ENCODE measurements at regions not wholly inside any gene's neighbourhood (a gene's known extent, or its start where the extent isn't known, plus 50 kb on each side); places are given as distances from the start of the nearest gene placed in this dataset.

DNA sequence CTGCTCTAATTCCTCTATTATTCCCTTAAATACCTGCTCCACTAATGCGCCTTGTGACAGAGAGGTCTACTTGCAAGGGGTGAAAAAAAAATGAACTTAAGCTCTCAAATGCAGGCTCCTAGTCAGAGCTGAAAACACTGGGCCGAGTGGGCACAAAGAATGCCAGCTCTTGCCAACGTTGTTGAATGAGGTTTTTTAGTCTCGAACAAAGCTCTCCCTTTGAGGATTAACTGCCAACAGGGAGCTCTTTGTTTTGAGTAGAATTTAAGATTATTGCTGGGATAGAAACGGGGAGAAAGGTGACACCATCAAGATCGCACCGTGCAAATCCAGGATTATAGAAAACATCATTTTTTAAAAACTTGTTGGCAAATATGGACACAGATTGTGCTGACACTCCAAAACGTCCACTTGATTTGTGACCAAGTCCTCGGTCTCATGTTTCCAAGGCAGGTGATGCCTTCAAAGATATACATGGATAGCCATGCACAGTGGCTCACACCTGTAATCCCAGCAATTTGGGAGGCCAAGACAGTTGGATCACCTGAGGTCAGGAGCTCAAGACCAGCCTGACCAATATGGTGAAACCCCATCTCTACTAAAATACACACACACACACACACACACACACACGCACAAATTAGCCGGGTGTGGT lies 163.2 kb downstream of the BMP7 start:
- SMC1A ChIA-PET (ENCODE audit: uncharacterized antibody, unreplicated experiment): interaction anchor here (1.1 kb wide), 1 partner anchor 243 kb away, joined by 3 read pairs; no protein-coding TSS in a partner anchor
- H2AFZ ChIP-seq (ENCODE audit: control insufficient read depth, low read depth, low read length): no peak overlapping the region
- DNase-seq (ENCODE audit: low read depth, low spot score): no peak
- no peaks in the 10 kb centered on the region; a peak in 1 of 4 replicates for H3K27me3 ChIP-seq (replicated peaks in 1 of 2; ENCODE audit: control insufficient read depth in 2 of 2, insufficient read depth in 2 of 2, low read length in 1 of 2)
- H3K4me2 ChIP-seq (ENCODE audit: control insufficient read depth, insufficient read depth): no peak overlapping the region
- no peaks in the 10 kb centered on the region; the same call in 2 of the 3 replicates for H3K9me3 ChIP-seq (replicated peaks; ENCODE audit: control insufficient read depth, insufficient read depth, low read length)
- intact Hi-C loops (cut with micrococcal nuclease; ENCODE audit: unreplicated experiment): no loop called here
- no peak overlapping the region for H3K27ac ChIP-seq (ENCODE audit: control insufficient read depth, insufficient read depth)
- POLR2A ChIA-PET: interaction anchor here (0.7 kb wide), 1 partner anchor 95 kb away, joined by 3 read pairs; no protein-coding TSS in a partner anchor
- no peak for ATAC-seq
- no peaks in the 10 kb centered on the region for H3K36me3 ChIP-seq (ENCODE audit: control insufficient read depth in 2 of 2, insufficient read depth in 2 of 2, low read length in 1 of 2)
- in situ Hi-C loops (cut with MboI): no loop called here
- H3K4me3 ChIP-seq: no peak overlapping the region
- H3K4me1 ChIP-seq (ENCODE audit: control insufficient read depth, insufficient read depth, low read length): no peaks in the 10 kb centered on the region
- H4K20me1 ChIP-seq (ENCODE audit: control insufficient read depth, insufficient read depth): no peaks in the 10 kb centered on the region
- RAD21 ChIA-PET (ENCODE audit: unreplicated experiment): no interaction called here
- 20% methylated on average over 9 of the region's 11 CpGs for WGBS (ENCODE audit: insufficient coverage, insufficient replicate concordance, low lambda C conversion rate, missing lambda C conversion rate)
- H3K9ac ChIP-seq (ENCODE audit: control insufficient read depth, insufficient read depth, low read length): no peak overlapping the region
- FAIRE-seq: no peak
- BruUV-seq (replicated peaks): no TSS peak
- H3K79me2 ChIP-seq (ENCODE audit: control insufficient read depth, insufficient read depth, low read length): no peaks in the 10 kb centered on the region
- CTCF ChIA-PET: no interaction called here
- TF ChIP-seq, protein P1, sequence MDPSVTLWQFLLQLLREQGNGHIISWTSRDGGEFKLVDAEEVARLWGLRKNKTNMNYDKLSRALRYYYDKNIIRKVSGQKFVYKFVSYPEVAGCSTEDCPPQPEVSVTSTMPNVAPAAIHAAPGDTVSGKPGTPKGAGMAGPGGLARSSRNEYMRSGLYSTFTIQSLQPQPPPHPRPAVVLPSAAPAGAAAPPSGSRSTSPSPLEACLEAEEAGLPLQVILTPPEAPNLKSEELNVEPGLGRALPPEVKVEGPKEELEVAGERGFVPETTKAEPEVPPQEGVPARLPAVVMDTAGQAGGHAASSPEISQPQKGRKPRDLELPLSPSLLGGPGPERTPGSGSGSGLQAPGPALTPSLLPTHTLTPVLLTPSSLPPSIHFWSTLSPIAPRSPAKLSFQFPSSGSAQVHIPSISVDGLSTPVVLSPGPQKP (IDR thresholded peaks at IDR 0.05; ENCODE audit: low read depth, low read length): no peak
- TF ChIP-seq KAT2A (conservative IDR thresholded peaks at IDR 0.05; ENCODE audit: control insufficient read depth, low read depth, low read length): no peak
- TF ChIP-seq SMC3 (IDR thresholded peaks at IDR 0.05; ENCODE audit: borderline replicate concordance, low read length): no peak
- no peak for TF ChIP-seq KLF5 (IDR thresholded peaks at IDR 0.05; ENCODE audit: partially characterized antibody)
- no peak for TF ChIP-seq NR2F1 (conservative IDR thresholded peaks at IDR 0.05)
- no peak for TF ChIP-seq RB1 (IDR thresholded peaks at IDR 0.05; ENCODE audit: borderline replicate concordance)
- no peak for TF ChIP-seq POLR2AphosphoS5 (IDR thresholded peaks at IDR 0.05; ENCODE audit: low read length)
- TF ChIP-seq POLR2AphosphoS2 (IDR thresholded peaks at IDR 0.05; ENCODE audit: low read depth, low read length): no peak
- TF ChIP-seq SMARCA5 (IDR thresholded peaks at IDR 0.05): no peak
- no peak for TF ChIP-seq NR2C2 (IDR thresholded peaks at IDR 0.05; ENCODE audit: borderline replicate concordance, control insufficient read depth, insufficient read length, low read depth)
- no peak for TF ChIP-seq CHD4 (IDR thresholded peaks at IDR 0.05)
- TF ChIP-seq ZBED1 (IDR thresholded peaks at IDR 0.05; ENCODE audit: borderline replicate concordance): no peak
- no peak for TF ChIP-seq ZNF384 (IDR thresholded peaks at IDR 0.05; ENCODE audit: borderline replicate concordance, low read depth, low read length)
- TF ChIP-seq, protein P2, sequence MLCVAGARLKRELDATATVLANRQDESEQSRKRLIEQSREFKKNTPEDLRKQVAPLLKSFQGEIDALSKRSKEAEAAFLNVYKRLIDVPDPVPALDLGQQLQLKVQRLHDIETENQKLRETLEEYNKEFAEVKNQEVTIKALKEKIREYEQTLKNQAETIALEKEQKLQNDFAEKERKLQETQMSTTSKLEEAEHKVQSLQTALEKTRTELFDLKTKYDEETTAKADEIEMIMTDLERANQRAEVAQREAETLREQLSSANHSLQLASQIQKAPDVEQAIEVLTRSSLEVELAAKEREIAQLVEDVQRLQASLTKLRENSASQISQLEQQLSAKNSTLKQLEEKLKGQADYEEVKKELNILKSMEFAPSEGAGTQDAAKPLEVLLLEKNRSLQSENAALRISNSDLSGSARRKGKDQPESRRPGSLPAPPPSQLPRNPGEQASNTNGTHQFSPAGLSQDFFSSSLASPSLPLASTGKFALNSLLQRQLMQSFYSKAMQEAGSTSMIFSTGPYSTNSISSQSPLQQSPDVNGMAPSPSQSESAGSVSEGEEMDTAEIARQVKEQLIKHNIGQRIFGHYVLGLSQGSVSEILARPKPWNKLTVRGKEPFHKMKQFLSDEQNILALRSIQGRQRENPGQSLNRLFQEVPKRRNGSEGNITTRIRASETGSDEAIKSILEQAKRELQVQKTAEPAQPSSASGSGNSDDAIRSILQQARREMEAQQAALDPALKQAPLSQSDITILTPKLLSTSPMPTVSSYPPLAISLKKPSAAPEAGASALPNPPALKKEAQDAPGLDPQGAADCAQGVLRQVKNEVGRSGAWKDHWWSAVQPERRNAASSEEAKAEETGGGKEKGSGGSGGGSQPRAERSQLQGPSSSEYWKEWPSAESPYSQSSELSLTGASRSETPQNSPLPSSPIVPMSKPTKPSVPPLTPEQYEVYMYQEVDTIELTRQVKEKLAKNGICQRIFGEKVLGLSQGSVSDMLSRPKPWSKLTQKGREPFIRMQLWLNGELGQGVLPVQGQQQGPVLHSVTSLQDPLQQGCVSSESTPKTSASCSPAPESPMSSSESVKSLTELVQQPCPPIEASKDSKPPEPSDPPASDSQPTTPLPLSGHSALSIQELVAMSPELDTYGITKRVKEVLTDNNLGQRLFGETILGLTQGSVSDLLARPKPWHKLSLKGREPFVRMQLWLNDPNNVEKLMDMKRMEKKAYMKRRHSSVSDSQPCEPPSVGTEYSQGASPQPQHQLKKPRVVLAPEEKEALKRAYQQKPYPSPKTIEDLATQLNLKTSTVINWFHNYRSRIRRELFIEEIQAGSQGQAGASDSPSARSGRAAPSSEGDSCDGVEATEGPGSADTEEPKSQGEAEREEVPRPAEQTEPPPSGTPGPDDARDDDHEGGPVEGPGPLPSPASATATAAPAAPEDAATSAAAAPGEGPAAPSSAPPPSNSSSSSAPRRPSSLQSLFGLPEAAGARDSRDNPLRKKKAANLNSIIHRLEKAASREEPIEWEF (IDR thresholded peaks at IDR 0.05; ENCODE audit: insufficient replicate concordance, low read depth, low read length): no peak
- TF ChIP-seq, protein P3, sequence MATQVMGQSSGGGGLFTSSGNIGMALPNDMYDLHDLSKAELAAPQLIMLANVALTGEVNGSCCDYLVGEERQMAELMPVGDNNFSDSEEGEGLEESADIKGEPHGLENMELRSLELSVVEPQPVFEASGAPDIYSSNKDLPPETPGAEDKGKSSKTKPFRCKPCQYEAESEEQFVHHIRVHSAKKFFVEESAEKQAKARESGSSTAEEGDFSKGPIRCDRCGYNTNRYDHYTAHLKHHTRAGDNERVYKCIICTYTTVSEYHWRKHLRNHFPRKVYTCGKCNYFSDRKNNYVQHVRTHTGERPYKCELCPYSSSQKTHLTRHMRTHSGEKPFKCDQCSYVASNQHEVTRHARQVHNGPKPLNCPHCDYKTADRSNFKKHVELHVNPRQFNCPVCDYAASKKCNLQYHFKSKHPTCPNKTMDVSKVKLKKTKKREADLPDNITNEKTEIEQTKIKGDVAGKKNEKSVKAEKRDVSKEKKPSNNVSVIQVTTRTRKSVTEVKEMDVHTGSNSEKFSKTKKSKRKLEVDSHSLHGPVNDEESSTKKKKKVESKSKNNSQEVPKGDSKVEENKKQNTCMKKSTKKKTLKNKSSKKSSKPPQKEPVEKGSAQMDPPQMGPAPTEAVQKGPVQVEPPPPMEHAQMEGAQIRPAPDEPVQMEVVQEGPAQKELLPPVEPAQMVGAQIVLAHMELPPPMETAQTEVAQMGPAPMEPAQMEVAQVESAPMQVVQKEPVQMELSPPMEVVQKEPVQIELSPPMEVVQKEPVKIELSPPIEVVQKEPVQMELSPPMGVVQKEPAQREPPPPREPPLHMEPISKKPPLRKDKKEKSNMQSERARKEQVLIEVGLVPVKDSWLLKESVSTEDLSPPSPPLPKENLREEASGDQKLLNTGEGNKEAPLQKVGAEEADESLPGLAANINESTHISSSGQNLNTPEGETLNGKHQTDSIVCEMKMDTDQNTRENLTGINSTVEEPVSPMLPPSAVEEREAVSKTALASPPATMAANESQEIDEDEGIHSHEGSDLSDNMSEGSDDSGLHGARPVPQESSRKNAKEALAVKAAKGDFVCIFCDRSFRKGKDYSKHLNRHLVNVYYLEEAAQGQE (IDR thresholded peaks at IDR 0.05; ENCODE audit: low read depth, low read length): no peak
- TF ChIP-seq TCF7 (IDR thresholded peaks at IDR 0.05; ENCODE audit: borderline replicate concordance): no peak
